CD14-positive monocyte (primary cell): ENCODE measurements at regions not wholly inside any gene's neighbourhood (a gene's known extent, or its start where the extent isn't known, plus 50 kb on each side); places are given as distances from the start of the nearest gene placed in this dataset.
A peak's percentile ranks its signal among the peaks of the same experiment; 100 is the strongest.

Source experiments
- DNase-seq, 3 donors: peaks; one replicate each; pipeline ENCODE4 v3.0.0-alpha.2; 2011 to 2022
- H2AFZ ChIP-seq: 2 replicates; pipeline ENCODE4 v1.6.0; 2012; ENCODE audit warnings: mild to moderate bottlenecking, low read depth, low read length, inconsistent platforms; ENCODE audit not compliant: insufficient read depth, poor library complexity, severe bottlenecking
- H3K27ac ChIP-seq, 2 donors: 1 replicate in 1 of 2; 2 replicates in 1 of 2; pipeline ENCODE4 v1.5.1; 2012 to 2013; ENCODE audit warnings: low read length in 2 of 2, control low read depth in 1 of 2, inconsistent platforms in 1 of 2, low read depth in 1 of 2, mild to moderate bottlenecking in 1 of 2
- H3K27me3 ChIP-seq, 2 donors: one replicate each; pipeline versions ENCODE4 v1.6.0 to v1.6.1; 2011 to 2013; ENCODE audit warnings: low read length in 2 of 2; ENCODE audit not compliant: control insufficient read depth in 2 of 2, insufficient read depth in 2 of 2
- H3K36me3 ChIP-seq, 2 donors: replicated peaks in 1 of 2; 1 replicate in 1 of 2; 2 replicates in 1 of 2; pipeline versions ENCODE4 v1.5.1 to v1.6.1; 2012 to 2013; ENCODE audit warnings: low read length in 2 of 2, control low read depth in 1 of 2, inconsistent platforms in 1 of 2, mild to moderate bottlenecking in 1 of 2; ENCODE audit not compliant: insufficient read depth in 2 of 2, control insufficient read depth in 1 of 2
- H3K4me1 ChIP-seq, 2 donors: 1 replicate in 1 of 2; 2 replicates in 1 of 2; pipeline versions ENCODE4 v1.5.1 to v1.6.1; 2012 to 2013; ENCODE audit warnings: low read length in 2 of 2, control low read depth in 1 of 2, inconsistent platforms in 1 of 2, mild to moderate bottlenecking in 1 of 2, moderate library complexity in 1 of 2; ENCODE audit not compliant: insufficient read depth in 2 of 2, control insufficient read depth in 1 of 2
- H3K4me2 ChIP-seq: replicated peaks from 2 replicates; pipeline ENCODE3; 2012; ENCODE audit warnings: low read length, moderate library complexity, mild to moderate bottlenecking; ENCODE audit not compliant: poor library complexity, severe bottlenecking; ENCODE audit errors: extremely low read depth
- H3K4me3 ChIP-seq, 3 experiments: fragments of 200-600 bp in 1 of 3; sonication (generic) in 1 of 3; replicated peaks in 1 of 3; 1 replicate in 2 of 3; 2 replicates in 1 of 3; pipeline ENCODE4 v1.5.1; 2011 to 2013; ENCODE audit warnings: low read length in 3 of 3, mild to moderate bottlenecking in 3 of 3, control low read depth in 2 of 3, low read depth in 2 of 3, inconsistent platforms in 1 of 3, moderate library complexity in 1 of 3
- H3K79me2 ChIP-seq: 2 replicates; pipeline ENCODE4 v1.6.0; 2012; ENCODE audit warnings: mild to moderate bottlenecking, control low read depth, inconsistent platforms, low read length, moderate library complexity; ENCODE audit not compliant: insufficient read depth
- H3K9ac ChIP-seq: 2 replicates; pipeline ENCODE4 v1.6.0; 2017; ENCODE audit warnings: low read length, mild to moderate bottlenecking; ENCODE audit not compliant: insufficient read depth, poor library complexity, severe bottlenecking
- H3K9me3 ChIP-seq, 2 donors: replicated peaks in 1 of 2; 1 replicate in 1 of 2; 2 replicates in 1 of 2; pipeline versions ENCODE4 v1.5.1 to v1.6.1; 2012 to 2013; ENCODE audit warnings: low read length in 2 of 2, control low read depth in 1 of 2; ENCODE audit not compliant: control insufficient read depth in 1 of 2, insufficient read depth in 1 of 2
- H4K20me1 ChIP-seq: 2 replicates; pipeline ENCODE4 v1.6.0; 2012; ENCODE audit warnings: mild to moderate bottlenecking, low read length, control low read depth, moderate library complexity; ENCODE audit not compliant: insufficient read depth
- H3K27ac Mint-ChIP-seq, 7 donors: one replicate each; pipeline ENCODE4 v1.8.0; 2020; ENCODE audit warnings: mild to moderate bottlenecking in 7 of 7, mixed read lengths in 7 of 7, moderate library complexity in 6 of 7, inconsistent platforms in 2 of 7
- H3K27me3 Mint-ChIP-seq, 3 donors: one replicate each; pipeline ENCODE4 v1.8.0; 2021 to 2022; ENCODE audit warnings: low read depth in 3 of 3, mild to moderate bottlenecking in 3 of 3, mixed read lengths in 3 of 3, moderate library complexity in 3 of 3, inconsistent platforms in 1 of 3
- H3K36me3 Mint-ChIP-seq, 2 donors: one replicate each; pipeline ENCODE4 v1.8.0; 2020; ENCODE audit warnings: mixed read lengths in 2 of 2, inconsistent platforms in 1 of 2, mild to moderate bottlenecking in 1 of 2
- H3K4me1 Mint-ChIP-seq: one replicate; pipeline ENCODE4 v1.8.0; 2020; ENCODE audit warnings: mild to moderate bottlenecking, mixed read lengths
- H3K4me3 Mint-ChIP-seq, 2 donors: one replicate each; pipeline ENCODE4 v1.8.0; 2020; ENCODE audit warnings: mild to moderate bottlenecking in 2 of 2, mixed read lengths in 2 of 2, moderate library complexity in 1 of 2
- H3K9me3 Mint-ChIP-seq, 7 donors: one replicate each; pipeline ENCODE4 v1.8.0; 2020 to 2022; ENCODE audit warnings: mixed read lengths in 7 of 7, mild to moderate bottlenecking in 6 of 7, moderate library complexity in 6 of 7, inconsistent platforms in 2 of 7
- WGBS: methylation state at CpG from one replicate; pipeline ENCODE4 v1.1.5; 2013; ENCODE audit warnings: missing lambda C conversion rate; ENCODE audit not compliant: insufficient coverage; 5-methylcytosine and 5-hydroxymethylcytosine counted together
- intact Hi-C, 2 donors: fragments of 100-400 bp; cut with micrococcal nuclease; formaldehyde crosslinking; loops; one replicate each; pipeline versions ENCODE4 v1.15.0 to v1.15.1; 2023
- TF ChIP-seq, protein P1 (sequence below): fragments of 200-600 bp; IDR thresholded peaks from one replicate; pipeline ENCODE4 v1.8.0; 2022; ENCODE audit warnings: antibody characterized with exemption, mild to moderate bottlenecking

DNA sequence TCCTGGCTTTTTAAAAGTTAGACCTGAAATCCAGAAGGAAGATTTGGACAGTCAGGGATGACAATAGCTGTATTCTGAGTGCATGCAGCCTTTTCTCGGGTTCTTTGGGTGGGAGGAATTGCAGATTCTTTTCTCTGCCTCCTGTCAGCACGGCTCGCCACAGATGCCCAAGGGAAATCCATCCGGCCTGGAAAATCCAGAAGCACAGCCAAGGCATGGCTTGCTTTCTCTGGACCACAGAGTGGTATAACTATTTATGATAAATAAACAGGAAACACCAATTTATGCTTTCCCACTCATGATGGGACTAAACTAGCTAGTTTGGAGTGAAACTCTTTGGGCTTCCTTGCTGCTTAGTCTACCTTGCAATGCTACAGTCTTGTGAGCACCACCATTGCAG, 59.1 kb downstream of the C9orf152 start:
- peaks cover 0 to 6% of the 10 kb centered on the region in 2 donors for H3K9me3 ChIP-seq
- peaks cover 0 to 6% of the 10 kb centered on the region in 2 donors for H3K36me3 Mint-ChIP-seq
- 75% methylated on average over 1 of the region's 4 CpGs for whole genome bisulfite sequencing
- no peaks in the 10 kb centered on the region for H3K36me3 ChIP-seq
- DNase-seq = no peak
- no peaks in the 10 kb centered on the region for H4K20me1 ChIP-seq
- H3K4me3 Mint-ChIP-seq = peak overlapping the region; percentile 64 to 94
- H3K27ac ChIP-seq = peak overlapping the region in 1 of 2 donors; percentile 77
- peak overlapping the region; percentile 45 for H3K9ac ChIP-seq
- peak overlapping the region in 6 of 7 donors; percentile 30 to 96 (median 66) for H3K27ac Mint-ChIP-seq
- H3K4me2 ChIP-seq = peak overlapping the region; percentile 59
- peaks cover 31 to 48% of the 10 kb centered on the region in 2 donors for H3K4me1 ChIP-seq
- peak overlapping the region in 1 of 3 experiments; percentile 61 for H3K4me3 ChIP-seq
- peak overlapping the region; percentile 78 for H2AFZ ChIP-seq
- peaks cover 5 to 8% (median 5%) of the 10 kb centered on the region in 7 donors for H3K9me3 Mint-ChIP-seq
- no peaks in the 10 kb centered on the region for H3K27me3 ChIP-seq
- peaks cover 56% of the 10 kb centered on the region for H3K4me1 Mint-ChIP-seq
- TF ChIP-seq, protein P1, sequence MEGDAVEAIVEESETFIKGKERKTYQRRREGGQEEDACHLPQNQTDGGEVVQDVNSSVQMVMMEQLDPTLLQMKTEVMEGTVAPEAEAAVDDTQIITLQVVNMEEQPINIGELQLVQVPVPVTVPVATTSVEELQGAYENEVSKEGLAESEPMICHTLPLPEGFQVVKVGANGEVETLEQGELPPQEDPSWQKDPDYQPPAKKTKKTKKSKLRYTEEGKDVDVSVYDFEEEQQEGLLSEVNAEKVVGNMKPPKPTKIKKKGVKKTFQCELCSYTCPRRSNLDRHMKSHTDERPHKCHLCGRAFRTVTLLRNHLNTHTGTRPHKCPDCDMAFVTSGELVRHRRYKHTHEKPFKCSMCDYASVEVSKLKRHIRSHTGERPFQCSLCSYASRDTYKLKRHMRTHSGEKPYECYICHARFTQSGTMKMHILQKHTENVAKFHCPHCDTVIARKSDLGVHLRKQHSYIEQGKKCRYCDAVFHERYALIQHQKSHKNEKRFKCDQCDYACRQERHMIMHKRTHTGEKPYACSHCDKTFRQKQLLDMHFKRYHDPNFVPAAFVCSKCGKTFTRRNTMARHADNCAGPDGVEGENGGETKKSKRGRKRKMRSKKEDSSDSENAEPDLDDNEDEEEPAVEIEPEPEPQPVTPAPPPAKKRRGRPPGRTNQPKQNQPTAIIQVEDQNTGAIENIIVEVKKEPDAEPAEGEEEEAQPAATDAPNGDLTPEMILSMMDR = no peak
- intact Hi-C loops = loop anchor here in 1 of 2 donors (5.0 kb wide), 2 partner anchors 97 to 177 kb away; no protein-coding TSS in a partner anchor
- H3K79me2 ChIP-seq = peaks cover 91% of the 10 kb centered on the region
- H3K27me3 Mint-ChIP-seq = peaks cover 0 to 1% (median 1%) of the 10 kb centered on the region in 3 donors
